K562 (cell line): ENCODE measurements at regions not wholly inside any gene's neighbourhood (a gene's known extent, or its start where the extent isn't known, plus 50 kb on each side); places are given as distances from the start of the nearest gene placed in this dataset.

Source experiments
- CLOCK ChIP-seq: fragments of 250-450 bp; sonication (Bioruptor Pico); IDR thresholded peaks from 2 replicates; pipeline ENCODE4 v1.4.0; 2020; ENCODE audit warnings: mild to moderate bottlenecking, moderate library complexity, borderline replicate concordance
- GTF3C2 ChIP-seq: IDR thresholded peaks from 3 replicates; pipeline ENCODE4 v1.6.1; 2011; ENCODE audit warnings: borderline replicate concordance, mild to moderate bottlenecking, moderate library complexity; ENCODE audit not compliant: insufficient read length; ENCODE audit errors: extremely low read depth
- POLR3A ChIP-seq: IDR thresholded peaks from 2 replicates; pipeline ENCODE4 v1.6.1; 2011; ENCODE audit warnings: borderline replicate concordance, mild to moderate bottlenecking, moderate library complexity; ENCODE audit not compliant: insufficient read length, insufficient read depth; ENCODE audit errors: extremely low read depth
- XRCC4 ChIP-seq: IDR thresholded peaks from one replicate; pipeline ENCODE4 v1.6.1; 2011; ENCODE audit not compliant: insufficient read depth, insufficient read length; ENCODE audit errors: extremely low read depth
- TF ChIP-seq, protein P1 (sequence below): fragments of 250-450 bp; sonication (Bioruptor Pico); IDR thresholded peaks from 2 replicates; pipeline ENCODE4 v1.8.0; 2022; ENCODE audit warnings: moderate library complexity, mild to moderate bottlenecking, inconsistent platforms
- TF ChIP-seq, protein P2 (sequence below): fragments of 250-450 bp; sonication (Bioruptor Pico); IDR thresholded peaks from 2 replicates; pipeline ENCODE4 v1.4.0; 2020; ENCODE audit warnings: mild to moderate bottlenecking

DNA sequence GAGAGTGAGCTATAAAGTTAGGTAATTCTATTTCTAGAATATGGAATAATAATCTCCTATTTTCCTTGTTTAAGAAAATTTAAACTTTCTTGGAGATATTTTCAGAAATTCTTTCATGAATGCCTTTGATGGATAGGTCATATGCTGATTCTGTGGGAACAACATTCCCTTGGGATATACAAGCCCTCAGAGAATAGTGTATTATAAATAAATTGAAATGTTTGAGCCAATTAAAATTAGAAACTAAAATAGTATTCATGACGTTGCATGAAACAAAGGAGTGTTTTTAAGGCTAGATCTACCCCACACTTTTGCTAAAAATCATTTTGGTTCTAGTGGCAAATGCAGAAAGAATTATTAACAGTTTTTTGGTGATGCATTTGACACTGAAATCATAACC, 269.3 kb upstream of the ANO3 start (continued):
- TF ChIP-seq CLOCK (CRISPR knock-in tag) (no peak), XRCC4 (no peak), GTF3C2 (no peak), POLR3A (no peak)
- TF ChIP-seq, protein P1, sequence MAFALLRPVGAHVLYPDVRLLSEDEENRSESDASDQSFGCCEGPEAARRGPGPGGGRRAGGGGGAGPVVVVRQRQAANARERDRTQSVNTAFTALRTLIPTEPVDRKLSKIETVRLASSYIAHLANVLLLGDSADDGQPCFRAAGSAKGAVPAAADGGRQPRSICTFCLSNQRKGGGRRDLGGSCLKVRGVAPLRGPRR (CRISPR knock-in tag), result no peak
- TF ChIP-seq, protein P2, sequence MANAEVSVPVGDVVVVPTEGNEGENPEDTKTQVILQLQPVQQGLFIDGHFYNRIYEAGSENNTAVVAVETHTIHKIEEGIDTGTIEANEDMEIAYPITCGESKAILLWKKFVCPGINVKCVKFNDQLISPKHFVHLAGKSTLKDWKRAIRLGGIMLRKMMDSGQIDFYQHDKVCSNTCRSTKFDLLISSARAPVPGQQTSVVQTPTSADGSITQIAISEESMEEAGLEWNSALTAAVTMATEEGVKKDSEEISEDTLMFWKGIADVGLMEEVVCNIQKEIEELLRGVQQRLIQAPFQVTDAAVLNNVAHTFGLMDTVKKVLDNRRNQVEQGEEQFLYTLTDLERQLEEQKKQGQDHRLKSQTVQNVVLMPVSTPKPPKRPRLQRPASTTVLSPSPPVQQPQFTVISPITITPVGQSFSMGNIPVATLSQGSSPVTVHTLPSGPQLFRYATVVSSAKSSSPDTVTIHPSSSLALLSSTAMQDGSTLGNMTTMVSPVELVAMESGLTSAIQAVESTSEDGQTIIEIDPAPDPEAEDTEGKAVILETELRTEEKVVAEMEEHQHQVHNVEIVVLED (CRISPR knock-in tag), result no peak
